HCT116 (cell line): ENCODE measurements at regions not wholly inside any gene's neighbourhood (a gene's known extent, or its start where the extent isn't known, plus 50 kb on each side); places are given as distances from the start of the nearest gene placed in this dataset.

ENCODE experiments used
- ATAC-seq: fragments of 200-7000 bp; cut with Tn5 transposase; 2 replicates; pipeline ENCODE4 v1.9.1; 2020; ENCODE audit warnings: mild to moderate bottlenecking, moderate library complexity
- BruUV-seq: library from RNA; stranded (reverse); fragments of 400-500 nt; replicated peaks from 2 replicates; lab custom pipeline; 2021; lab: Mats Ljungman, UMichigan
- CTCF ChIA-PET: fragments of 300-600 bp; sonication (Branson Sonifier 250); formaldehyde crosslinking; loops from one replicate; lab custom pipeline; 2021; ENCODE audit warnings: antibody characterized with exemption; lab: Charles Lee
- POLR2A ChIA-PET: fragments of 300-600, 350-600 bp; sonication (Branson Sonifier 250); formaldehyde crosslinking; loops from one replicate; lab custom pipeline; 2021; ENCODE audit warnings: antibody characterized with exemption; lab: Charles Lee
- RAD21 ChIA-PET, 2 experiments: fragments of 300-600 bp; sonication (Branson Sonifier 250); formaldehyde crosslinking; loops; one replicate each; lab custom pipeline; 2023; ENCODE audit warnings: low total read pairs in 2 of 2; ENCODE audit not compliant: uncharacterized antibody in 2 of 2, unreplicated experiment in 2 of 2, low non-redundant PET in 1 of 2; lab: Charles Lee
- DNase-seq: peaks from one replicate; pipeline ENCODE4 v3.0.0-alpha.2; 2010; ENCODE audit warnings: low read depth, low spot score
- H2AFZ ChIP-seq: fragments of 200-600 bp; shearing (Covaris generic), sonication (generic); 2 replicates; pipeline ENCODE4 v1.6.1; 2017; ENCODE audit warnings: low read depth, mixed run types, mixed read lengths, antibody characterized with exemption, low read length; ENCODE audit not compliant: poor library complexity, severe bottlenecking
- H3K27ac ChIP-seq: 2 replicates; pipeline ENCODE4 v1.5.1; 2012; ENCODE audit warnings: low read depth, low read length
- H3K27me3 ChIP-seq: fragments of 200-600 bp; sonication (generic); 2 replicates; pipeline ENCODE4 v1.6.1; 2016; ENCODE audit warnings: mixed run types, low read length, mixed read lengths; ENCODE audit not compliant: insufficient read depth
- H3K36me3 ChIP-seq, 2 experiments: fragments of 200-500 bp in 1 of 2; fragments of 200-600 bp in 1 of 2; sonication (Bioruptor generic) in 1 of 2; sonication (generic) in 1 of 2; 2 replicates each; pipeline versions ENCODE4 v1.5.1 to v1.6.1; 2014 to 2016; ENCODE audit warnings: low read length in 2 of 2, inconsistent platforms in 1 of 2, mixed read lengths in 1 of 2, mixed run types in 1 of 2; ENCODE audit not compliant: insufficient read depth in 2 of 2, control insufficient read depth in 1 of 2
- H3K4me1 ChIP-seq, 2 experiments: fragments of 200-600 bp in 1 of 2; sonication (generic) in 1 of 2; 2 replicates each; pipeline versions ENCODE4 v1.5.1 to v1.6.1; 2012 to 2017; ENCODE audit warnings: low read length in 2 of 2, inconsistent platforms in 1 of 2, mild to moderate bottlenecking in 1 of 2, mixed read lengths in 1 of 2, mixed run types in 1 of 2, moderate library complexity in 1 of 2; ENCODE audit not compliant: insufficient read depth in 2 of 2, control insufficient read depth in 1 of 2
- H3K4me2 ChIP-seq: fragments of 200-600 bp; sonication (generic); 2 replicates; pipeline ENCODE4 v1.6.1; 2017; ENCODE audit warnings: mixed run types, low read length, mixed read lengths
- H3K4me3 ChIP-seq, 2 experiments: fragments of 200-600 bp in 1 of 2; sonication (generic) in 1 of 2; replicated peaks in 1 of 2; 2 replicates each; pipeline ENCODE4 v1.5.1; 2011 to 2016; ENCODE audit warnings: low read length in 2 of 2, control low read depth in 1 of 2, low read depth in 1 of 2, mild to moderate bottlenecking in 1 of 2, mixed read lengths in 1 of 2, mixed run types in 1 of 2
- H3K79me2 ChIP-seq: fragments of 200-600 bp; sonication (generic); 2 replicates; pipeline ENCODE4 v1.6.1; 2017; ENCODE audit warnings: mild to moderate bottlenecking, mixed run types, low read length, moderate library complexity, mixed read lengths; ENCODE audit not compliant: insufficient read depth
- H3K9ac ChIP-seq: fragments of 200-600 bp; sonication (generic); 2 replicates; pipeline ENCODE4 v1.6.1; 2016; ENCODE audit warnings: low read length, mixed read lengths
- H3K9me2 ChIP-seq: fragments of 200-600 bp; sonication (generic), shearing (Covaris generic); 2 replicates; pipeline ENCODE4 v1.6.1; 2017; ENCODE audit warnings: mixed run types, mild to moderate bottlenecking, moderate library complexity; ENCODE audit not compliant: insufficient read depth
- H3K9me3 ChIP-seq, 2 experiments: fragments of 200-500 bp in 1 of 2; fragments of 200-600 bp in 1 of 2; sonication (Bioruptor generic) in 1 of 2; sonication (generic) in 1 of 2; 2 replicates each; pipeline ENCODE4 v1.6.1; 2014 to 2017; ENCODE audit warnings: low read length in 2 of 2, mixed read lengths in 2 of 2, inconsistent platforms in 1 of 2, low read depth in 1 of 2, mild to moderate bottlenecking in 1 of 2, mixed run types in 1 of 2, moderate library complexity in 1 of 2; ENCODE audit not compliant: control insufficient read depth in 1 of 2, insufficient read depth in 1 of 2
- H4K20me1 ChIP-seq: fragments of 200-600 bp; sonication (generic), shearing (Covaris generic); 2 replicates; pipeline ENCODE4 v1.6.1; 2017; ENCODE audit warnings: mixed run types, mild to moderate bottlenecking, moderate library complexity; ENCODE audit not compliant: insufficient read depth
- CBX3 ChIP-seq: IDR thresholded peaks from 2 replicates; pipeline ENCODE4 v1.6.1; 2012; ENCODE audit warnings: low read depth
- CEBPB ChIP-seq: IDR thresholded peaks from 2 replicates; pipeline ENCODE4 v1.6.1; 2012; ENCODE audit warnings: low read depth
- EGR1 ChIP-seq: IDR thresholded peaks from 2 replicates; pipeline ENCODE4 v1.6.1; 2012; ENCODE audit warnings: low read depth
- ELF1 ChIP-seq: IDR thresholded peaks from 2 replicates; pipeline ENCODE4 v1.6.1; 2012; ENCODE audit warnings: low read depth, borderline replicate concordance
- EZH2phosphoT487 ChIP-seq: fragments of 200-600 bp; IDR thresholded peaks from 2 replicates; pipeline ENCODE4 v1.6.1; 2018; ENCODE audit warnings: antibody characterized with exemption, borderline replicate concordance
- FOSL1 ChIP-seq: IDR thresholded peaks from 2 replicates; pipeline ENCODE4 v1.6.1; 2012; ENCODE audit warnings: low read depth
- JUND ChIP-seq: IDR thresholded peaks from 2 replicates; pipeline ENCODE4 v1.6.1; 2012
- POLR2AphosphoS5 ChIP-seq: IDR thresholded peaks from 2 replicates; pipeline ENCODE4 v1.6.1; 2011; ENCODE audit warnings: mild to moderate bottlenecking, low read depth, low read length, moderate library complexity
- RAD21 ChIP-seq: IDR thresholded peaks from 2 replicates; pipeline ENCODE4 v1.6.1; 2012; ENCODE audit warnings: low read depth, mild to moderate bottlenecking
- REST ChIP-seq: IDR thresholded peaks from 2 replicates; pipeline ENCODE4 v1.6.1; 2012; ENCODE audit warnings: low read depth
- SIN3A ChIP-seq: IDR thresholded peaks from 2 replicates; pipeline ENCODE4 v1.6.1; 2012; ENCODE audit warnings: low read depth
- SP1 ChIP-seq: IDR thresholded peaks from 2 replicates; pipeline ENCODE4 v1.6.1; 2012; ENCODE audit warnings: low read depth
- SRF ChIP-seq: IDR thresholded peaks from 2 replicates; pipeline ENCODE4 v1.6.1; 2012; ENCODE audit warnings: low read depth
- TCF7L2 ChIP-seq: IDR thresholded peaks from 2 replicates; pipeline ENCODE4 v1.7.0; 2011; ENCODE audit warnings: borderline replicate concordance, inconsistent platforms; ENCODE audit not compliant: insufficient read depth, insufficient read length; ENCODE audit errors: extremely low read depth
- YY1 ChIP-seq: IDR thresholded peaks from 2 replicates; pipeline ENCODE4 v1.6.1; 2011; ENCODE audit warnings: low read length, low read depth, moderate library complexity, mild to moderate bottlenecking; ENCODE audit not compliant: insufficient replicate concordance; ENCODE audit errors: extremely low read depth
- ZFX ChIP-seq: fragments of 450-650 bp; IDR thresholded peaks from 2 replicates; pipeline ENCODE4 v1.6.1; 2017
- ZNF274 ChIP-seq: fragments of 200-500 bp; sonication (Bioruptor generic); IDR thresholded peaks from 2 replicates; pipeline ENCODE4 v1.6.1; 2014; ENCODE audit warnings: mild to moderate bottlenecking, low read depth, low read length, inconsistent platforms
- intact Hi-C: fragments of 100-400 bp; cut with micrococcal nuclease; formaldehyde crosslinking; loops from 2 replicates; pipeline ENCODE4 v1.10.0; 2022
- TF ChIP-seq, protein P1 (sequence below): IDR thresholded peaks from 2 replicates; pipeline ENCODE4 v1.6.1; 2012

GRCh38 chr10:61825628-61826027, 75.9 kb upstream of the ARID5B start:
- no TSS peak for BruUV-seq
- H4K20me1 ChIP-seq, result no peaks in the 10 kb centered on the region
- TF ChIP-seq JUND (no peak), EGR1 (no peak), EZH2phosphoT487 (no peak), ELF1 (no peak), SP1 (no peak), SIN3A (no peak), TCF7L2 (no peak), FOSL1 (no peak), ZFX (no peak), CEBPB (no peak), RAD21 (no peak), POLR2AphosphoS5 (no peak), CBX3 (no peak), YY1 (no peak), ZNF274 (no peak), REST (no peak), SRF (no peak)
- TF ChIP-seq, protein P1, sequence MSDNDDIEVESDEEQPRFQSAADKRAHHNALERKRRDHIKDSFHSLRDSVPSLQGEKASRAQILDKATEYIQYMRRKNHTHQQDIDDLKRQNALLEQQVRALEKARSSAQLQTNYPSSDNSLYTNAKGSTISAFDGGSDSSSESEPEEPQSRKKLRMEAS, result no peak
- TF ChIP-seq, all 23 proteins: peak for 0
- no peak overlapping the region for H3K4me2 ChIP-seq
- ChIA-PET CTCF (interaction anchor here (1.1 kb wide), 1 partner anchor 9 kb away, joined by 7 read pairs; no protein-coding TSS in a partner anchor), POLR2A (no interaction called here), RAD21 (no interaction called here)
- H3K9me2 ChIP-seq, result no peaks in the 10 kb centered on the region
- no peaks in the 10 kb centered on the region for H3K79me2 ChIP-seq
- H2AFZ ChIP-seq, result peak overlapping the region; percentile 89
- no peak overlapping the region for H3K9ac ChIP-seq
- DNase-seq (no peak), ATAC-seq (no peak)
- H3K36me3 ChIP-seq, result no peaks in the 10 kb centered on the region
- H3K4me1 ChIP-seq, result no peaks in the 10 kb centered on the region
- H3K4me3 ChIP-seq, result no peak overlapping the region
- H3K27me3 ChIP-seq, result no peaks in the 10 kb centered on the region
- intact Hi-C loops, result loop anchor here (10.0 kb wide), 1 partner anchor 351 kb away; no protein-coding TSS in a partner anchor
- no peak overlapping the region for H3K27ac ChIP-seq
- no peaks in the 10 kb centered on the region for H3K9me3 ChIP-seq
